Anterior cingulate cortex (tissue), 58 donors: ENCODE measurements at regions not wholly inside any gene's neighbourhood (a gene's known extent, or its start where the extent isn't known, plus 50 kb on each side); places are given as distances from the start of the nearest gene placed in this dataset.

ENCODE experiments used
- DNase-seq, 58 donors: peaks; one replicate each; lab custom pipeline; 2025; lab: John Stamatoyannopoulos, UW

- no peak for DNase-seq
Measured at GRCh38 chr14:49527221-49527620, 59.0 kb downstream of the RPS29 start.

GRCh38 chr14:49526101-49526500 is 60.1 kb downstream of the RPS29 start:
- DNase-seq = no peak

- DNase-seq = no peak
Measured at GRCh38 chr14:49516286-49516685, 69.9 kb downstream of the RPS29 start.

GRCh38 chr14:49512571-49512970 is 73.6 kb downstream of the RPS29 start:
- no peak for DNase-seq

- DNase-seq = peak in 4 of 58 donors; percentile 1 to 21 (median 3)
Measured at GRCh38 chr14:49512147-49512551, 74.0 kb downstream of the RPS29 start.

GRCh38 chr14:49508124-49508523 is 78.1 kb downstream of the RPS29 start:
- no peak for DNase-seq

GRCh38 chr14:49506650-49507049 is 79.5 kb downstream of the RPS29 start:
- DNase-seq = no peak

- DNase-seq = no peak
Measured at GRCh38 chr14:49505041-49505766, 81.0 kb downstream of the RPS29 start.

- peak in 4 of 58 donors; percentile 1 to 55 (median 24) for DNase-seq
Measured at GRCh38 chr14:49497725-49498348, 88.3 kb downstream of the RPS29 start.

- DNase-seq = no peak
Measured at GRCh38 chr14:49497267-49497666, 88.9 kb downstream of the RPS29 start.

GRCh38 chr14:49494836-49495235 is 91.3 kb downstream of the RPS29 start:
- no peak for DNase-seq

GRCh38 chr14:49493557-49493956 is 92.6 kb downstream of the RPS29 start:
- no peak for DNase-seq

- no peak for DNase-seq
Measured at GRCh38 chr14:49492151-49492550, 94.0 kb downstream of the RPS29 start.

GRCh38 chr14:49489341-49489740 is 96.8 kb downstream of the RPS29 start:
- no peak for DNase-seq

GRCh38 chr14:49487238-49487637 is 98.9 kb downstream of the RPS29 start:
- DNase-seq = no peak

GRCh38 chr14:49485290-49485689 is 100.9 kb downstream of the RPS29 start:
- DNase-seq = no peak

GRCh38 chr14:49484180-49484579 is 102.0 kb downstream of the RPS29 start:
- no peak for DNase-seq

GRCh38 chr14:49483268-49483667 is 102.9 kb downstream of the RPS29 start:
- DNase-seq = no peak

- DNase-seq = no peak
Measured at GRCh38 chr14:49480979-49481498, 105.1 kb downstream of the RPS29 start.

- DNase-seq = no peak
Measured at GRCh38 chr14:49480053-49480760, 106.0 kb downstream of the RPS29 start.

GRCh38 chr14:49479432-49479831 is 106.7 kb downstream of the RPS29 start:
- no peak for DNase-seq
